Body of pancreas (tissue), 4 donors: ENCODE measurements at regions not wholly inside any gene's neighbourhood (a gene's known extent, or its start where the extent isn't known, plus 50 kb on each side); places are given as distances from the start of the nearest gene placed in this dataset.

Source experiments
- POLR2A ChIP-seq, 3 donors: fragments of 450-650 bp; IDR thresholded peaks; one replicate each; pipeline ENCODE4 v1.6.1; 2016; ENCODE audit warnings: antibody characterized with exemption in 3 of 3, mild to moderate bottlenecking in 2 of 3
- TF ChIP-seq, protein P1 (sequence below), 7 experiments: fragments of 450-650 bp in 4 of 7; fragments of 200-600 bp in 3 of 7; sonication (generic) in 3 of 7; IDR thresholded peaks; one replicate each; pipeline ENCODE4 v1.5.1; 2016 to 2019; ENCODE audit warnings: antibody characterized with exemption in 7 of 7

DNA sequence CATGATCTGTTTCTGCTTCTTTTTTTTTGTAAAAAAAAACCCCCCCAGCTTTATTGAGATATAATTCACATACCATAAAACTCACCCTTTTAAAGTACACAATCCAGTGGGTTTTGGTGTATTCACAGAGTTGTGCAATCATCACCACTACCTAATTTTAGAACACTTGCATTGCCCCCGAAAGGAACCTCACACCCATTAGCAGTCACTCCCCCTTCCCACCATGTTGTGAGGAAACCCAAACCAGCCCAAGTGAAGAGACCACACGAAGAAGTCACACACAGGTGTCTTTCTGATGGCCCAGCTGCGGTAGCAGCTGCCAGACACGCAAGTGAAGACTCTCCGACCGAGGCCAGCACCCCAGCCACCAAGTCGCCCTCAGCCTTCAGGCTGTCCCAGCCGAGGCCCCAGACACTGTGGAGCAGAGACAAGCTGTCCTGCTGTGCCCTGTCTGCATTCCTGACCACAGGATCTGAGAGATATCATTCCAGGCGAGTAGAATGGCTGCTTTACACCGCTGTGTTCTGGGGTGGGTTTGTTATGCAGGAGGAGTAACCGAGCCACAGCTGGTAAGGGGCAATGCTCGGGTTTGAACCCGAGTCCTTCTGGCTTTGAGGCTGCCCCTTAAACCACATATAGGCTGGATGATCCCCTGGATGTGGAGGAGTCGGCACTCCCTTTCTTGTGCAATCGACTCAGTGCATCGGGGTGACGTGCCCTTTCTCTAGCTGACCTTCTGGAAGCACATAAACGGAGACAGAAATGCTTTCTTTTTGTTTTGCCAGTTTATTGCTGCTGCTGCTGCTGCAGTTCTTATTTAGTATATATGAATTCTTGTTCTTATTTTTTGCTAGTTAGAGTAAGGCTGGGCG, 59.1 kb upstream of the PTPN1 start:
- TF ChIP-seq, protein P1, sequence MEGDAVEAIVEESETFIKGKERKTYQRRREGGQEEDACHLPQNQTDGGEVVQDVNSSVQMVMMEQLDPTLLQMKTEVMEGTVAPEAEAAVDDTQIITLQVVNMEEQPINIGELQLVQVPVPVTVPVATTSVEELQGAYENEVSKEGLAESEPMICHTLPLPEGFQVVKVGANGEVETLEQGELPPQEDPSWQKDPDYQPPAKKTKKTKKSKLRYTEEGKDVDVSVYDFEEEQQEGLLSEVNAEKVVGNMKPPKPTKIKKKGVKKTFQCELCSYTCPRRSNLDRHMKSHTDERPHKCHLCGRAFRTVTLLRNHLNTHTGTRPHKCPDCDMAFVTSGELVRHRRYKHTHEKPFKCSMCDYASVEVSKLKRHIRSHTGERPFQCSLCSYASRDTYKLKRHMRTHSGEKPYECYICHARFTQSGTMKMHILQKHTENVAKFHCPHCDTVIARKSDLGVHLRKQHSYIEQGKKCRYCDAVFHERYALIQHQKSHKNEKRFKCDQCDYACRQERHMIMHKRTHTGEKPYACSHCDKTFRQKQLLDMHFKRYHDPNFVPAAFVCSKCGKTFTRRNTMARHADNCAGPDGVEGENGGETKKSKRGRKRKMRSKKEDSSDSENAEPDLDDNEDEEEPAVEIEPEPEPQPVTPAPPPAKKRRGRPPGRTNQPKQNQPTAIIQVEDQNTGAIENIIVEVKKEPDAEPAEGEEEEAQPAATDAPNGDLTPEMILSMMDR (IDR thresholded peaks at IDR 0.05): no peak
- no peak for TF ChIP-seq POLR2A (IDR thresholded peaks at IDR 0.05)
